ENCODE measurements at regions not wholly inside any gene's neighbourhood (a gene's known extent, or its start where the extent isn't known, plus 50 kb on each side); places are given as distances from the start of the nearest gene placed in this dataset.
"Not testable (repeated sequence)": the region's sequence is repeated elsewhere in the genome, so short reads cannot be mapped to it uniquely, and the experiment has no call there.

DNA sequence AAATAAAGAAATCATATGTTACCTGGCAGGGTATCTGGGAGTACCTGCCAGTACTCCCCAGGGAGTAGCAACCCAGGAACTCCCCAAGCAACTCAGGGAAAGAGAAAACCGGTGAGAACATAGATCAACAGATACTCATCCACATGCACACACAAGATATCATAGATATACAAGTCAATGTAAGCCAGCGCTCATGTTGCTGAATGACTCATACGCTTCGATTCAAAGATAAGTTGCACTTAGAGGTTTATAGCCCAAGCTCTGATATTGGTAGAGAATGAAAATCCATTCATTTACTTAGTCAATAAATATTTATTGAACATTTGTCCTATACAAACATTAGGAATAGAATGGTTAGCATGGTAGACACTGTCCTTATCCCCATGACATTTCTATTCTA lies 219.1 kb upstream of the TRPC7 start:
- Histone ChIP-seq H3K9me3 (no peaks in the 10 kb centered on the region), H3K4me3 (no peak overlapping the region), H3K27ac (no peak overlapping the region), H3K27me3 (no peaks in the 10 kb centered on the region), H3K36me3 (no peaks in the 10 kb centered on the region), H3K9ac (ENCODE audit: low read depth in 2 of 2, low read length in 2 of 2) (no peak overlapping the region), H3K4me1 (no peaks in the 10 kb centered on the region)
- TF ChIP-seq, protein P1, sequence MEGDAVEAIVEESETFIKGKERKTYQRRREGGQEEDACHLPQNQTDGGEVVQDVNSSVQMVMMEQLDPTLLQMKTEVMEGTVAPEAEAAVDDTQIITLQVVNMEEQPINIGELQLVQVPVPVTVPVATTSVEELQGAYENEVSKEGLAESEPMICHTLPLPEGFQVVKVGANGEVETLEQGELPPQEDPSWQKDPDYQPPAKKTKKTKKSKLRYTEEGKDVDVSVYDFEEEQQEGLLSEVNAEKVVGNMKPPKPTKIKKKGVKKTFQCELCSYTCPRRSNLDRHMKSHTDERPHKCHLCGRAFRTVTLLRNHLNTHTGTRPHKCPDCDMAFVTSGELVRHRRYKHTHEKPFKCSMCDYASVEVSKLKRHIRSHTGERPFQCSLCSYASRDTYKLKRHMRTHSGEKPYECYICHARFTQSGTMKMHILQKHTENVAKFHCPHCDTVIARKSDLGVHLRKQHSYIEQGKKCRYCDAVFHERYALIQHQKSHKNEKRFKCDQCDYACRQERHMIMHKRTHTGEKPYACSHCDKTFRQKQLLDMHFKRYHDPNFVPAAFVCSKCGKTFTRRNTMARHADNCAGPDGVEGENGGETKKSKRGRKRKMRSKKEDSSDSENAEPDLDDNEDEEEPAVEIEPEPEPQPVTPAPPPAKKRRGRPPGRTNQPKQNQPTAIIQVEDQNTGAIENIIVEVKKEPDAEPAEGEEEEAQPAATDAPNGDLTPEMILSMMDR (IDR thresholded peaks at IDR 0.05), result no peak
- intact Hi-C loops (cut with DNase I), result no loop called here
- no peak for DNase-seq

DNA sequence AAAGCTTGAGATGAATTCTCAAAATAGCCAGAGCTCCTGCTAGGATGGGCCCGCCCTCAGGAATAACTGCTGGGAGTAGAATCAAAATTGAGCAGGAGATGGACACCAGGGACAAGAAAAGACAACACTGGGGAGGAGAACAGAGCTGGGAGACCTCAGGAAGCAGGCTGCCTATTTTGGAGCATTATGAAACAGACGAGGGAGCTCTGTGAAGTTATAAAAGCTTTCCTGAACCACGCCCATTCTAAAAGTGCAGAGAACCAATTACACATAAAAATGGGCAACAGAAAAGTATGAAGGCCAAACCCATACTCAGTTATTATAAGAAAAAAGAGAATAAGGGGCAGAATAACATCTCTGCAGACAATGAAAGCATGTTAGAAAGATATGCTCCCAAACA lies 213.9 kb upstream of the TRPC7 start:
- Histone ChIP-seq H3K9ac (ENCODE audit: low read depth in 2 of 2, low read length in 2 of 2) (no peak overlapping the region), H3K9me3 (no peaks in the 10 kb centered on the region), H3K36me3 (no peaks in the 10 kb centered on the region), H3K4me3 (no peak overlapping the region), H3K27me3 (no peaks in the 10 kb centered on the region), H3K27ac (no peak overlapping the region), H3K4me1 (no peaks in the 10 kb centered on the region)
- DNase-seq, result no peak
- intact Hi-C loops (cut with DNase I), result no loop called here
- TF ChIP-seq, protein P1 (IDR thresholded peaks at IDR 0.05), result no peak

DNA sequence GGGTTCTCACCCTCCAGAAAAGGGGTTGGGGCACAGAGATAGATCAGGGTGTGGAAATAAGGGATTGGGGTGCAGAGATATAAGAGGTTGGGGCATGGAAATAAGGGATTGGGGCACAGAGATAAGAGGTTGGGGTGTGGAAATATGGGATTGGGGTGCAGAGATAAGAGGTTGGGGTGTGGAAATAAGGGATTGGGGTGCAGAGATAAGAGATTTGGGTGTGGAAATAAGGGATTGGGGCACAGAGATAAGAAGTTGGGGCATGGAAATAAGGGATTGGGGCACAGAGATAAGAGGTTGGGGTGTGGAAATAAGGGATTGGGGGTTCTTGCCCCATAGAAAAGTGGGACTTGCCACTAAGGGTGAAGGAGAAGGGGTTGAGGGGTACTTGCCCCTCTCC lies 204.5 kb upstream of the TRPC7 start:
- H3K36me3 ChIP-seq; H3K27ac ChIP-seq; H3K9me3 ChIP-seq; H3K4me3 ChIP-seq; DNase-seq; H3K4me1 ChIP-seq; intact Hi-C loops (cut with DNase I); H3K27me3 ChIP-seq; H3K9ac ChIP-seq (ENCODE audit: low read depth in 2 of 2, low read length in 2 of 2): not testable (repeated sequence)

DNA sequence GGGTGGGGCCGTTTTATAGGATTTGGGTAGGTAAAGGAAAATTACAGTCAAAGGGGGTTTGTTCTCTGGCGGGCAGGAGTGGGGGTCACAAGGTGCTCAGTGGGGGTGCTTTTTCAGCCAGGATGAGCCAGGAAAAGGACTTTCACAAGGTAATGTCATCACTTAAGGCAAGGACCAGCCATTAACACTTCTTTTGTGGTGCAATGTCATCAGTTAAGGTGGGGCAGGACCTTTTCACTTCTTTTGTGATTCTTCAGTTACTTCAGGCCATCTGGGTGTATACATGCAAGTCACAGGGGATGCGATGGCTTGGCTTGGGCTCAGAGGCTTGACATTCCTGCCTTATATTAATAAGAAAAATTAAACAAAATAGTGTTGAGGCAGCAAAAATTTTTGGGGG lies 200.1 kb upstream of the TRPC7 start:
- DNase-seq; H3K4me1 ChIP-seq; H3K4me3 ChIP-seq; H3K36me3 ChIP-seq; H3K27ac ChIP-seq; H3K9ac ChIP-seq (ENCODE audit: low read depth in 2 of 2, low read length in 2 of 2); H3K27me3 ChIP-seq; H3K9me3 ChIP-seq; intact Hi-C loops (cut with DNase I): not testable (repeated sequence)

DNA sequence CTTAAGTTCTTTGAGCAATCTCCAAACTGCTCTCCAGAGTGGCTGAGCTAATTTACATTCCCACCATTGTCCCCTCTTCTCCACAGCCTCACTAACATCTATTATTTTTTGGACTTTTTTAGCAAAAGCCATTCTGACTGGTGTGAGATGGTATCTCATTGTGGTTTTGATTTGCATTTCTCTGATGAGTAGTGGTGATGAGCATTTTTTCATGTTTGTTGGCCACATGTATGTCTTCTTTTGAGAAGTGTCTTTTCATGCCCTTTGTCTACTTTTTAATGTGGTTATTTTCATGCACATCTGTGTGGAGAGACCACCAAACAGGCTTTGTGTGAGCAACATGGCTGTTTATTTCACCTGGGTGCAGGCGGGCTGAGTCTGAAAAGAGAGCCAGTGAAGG lies 199.7 kb upstream of the TRPC7 start:
- H3K27me3 ChIP-seq; H3K4me1 ChIP-seq; H3K9ac ChIP-seq (ENCODE audit: low read depth in 2 of 2, low read length in 2 of 2); H3K36me3 ChIP-seq; DNase-seq; intact Hi-C loops (cut with DNase I); H3K9me3 ChIP-seq; H3K27ac ChIP-seq; H3K4me3 ChIP-seq: not testable (repeated sequence)

DNA sequence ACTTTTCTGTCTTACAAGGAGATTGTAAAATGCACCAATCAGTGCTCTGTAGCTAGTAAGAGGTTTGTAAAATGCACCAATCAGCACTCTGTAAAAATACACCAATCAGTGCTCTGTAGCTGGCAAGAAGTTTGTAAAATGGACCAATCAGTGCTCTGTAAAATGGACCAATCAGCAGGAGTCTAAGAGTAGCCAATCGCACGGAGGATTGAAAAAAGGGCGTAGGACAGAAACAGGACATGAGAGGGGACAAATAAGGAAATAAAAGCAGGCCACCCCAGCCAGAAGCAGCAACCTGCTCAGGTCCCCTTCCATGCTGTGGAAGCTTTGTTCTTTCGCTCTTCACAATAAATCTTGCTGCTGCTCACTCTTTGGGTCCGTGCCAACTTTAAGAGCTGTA lies 199.1 kb upstream of the TRPC7 start:
- H3K9me3 ChIP-seq; intact Hi-C loops (cut with DNase I); H3K27ac ChIP-seq; H3K4me3 ChIP-seq; H3K9ac ChIP-seq (ENCODE audit: low read depth in 2 of 2, low read length in 2 of 2); DNase-seq; H3K27me3 ChIP-seq; H3K4me1 ChIP-seq; H3K36me3 ChIP-seq: not testable (repeated sequence)

DNA sequence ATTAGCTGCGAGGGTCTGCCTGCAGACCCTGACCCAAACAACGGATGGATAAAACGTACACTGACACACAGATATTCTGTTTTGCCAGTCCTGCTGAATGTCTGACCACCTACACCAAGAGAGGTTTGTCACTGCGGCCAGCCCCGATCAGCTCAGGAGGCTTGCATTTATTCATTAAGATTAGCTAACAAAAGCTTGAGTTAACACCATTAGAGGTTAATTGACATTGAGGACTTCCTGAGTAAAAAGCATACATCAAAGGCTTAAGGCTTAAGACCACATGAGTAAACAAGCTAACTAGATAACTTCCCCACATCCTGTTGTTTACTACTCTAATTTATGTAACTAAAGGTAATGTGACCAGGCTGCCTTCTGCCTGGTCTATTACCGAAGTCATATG lies 198.1 kb upstream of the TRPC7 start:
- Histone ChIP-seq H3K9me3 (no peaks in the 10 kb centered on the region), H3K9ac (ENCODE audit: low read depth in 2 of 2, low read length in 2 of 2) (no peak overlapping the region), H3K4me1 (no peaks in the 10 kb centered on the region), H3K27ac (no peak overlapping the region), H3K4me3 (no peak overlapping the region), H3K27me3 (no peaks in the 10 kb centered on the region), H3K36me3 (no peaks in the 10 kb centered on the region)
- TF ChIP-seq, protein P1 (IDR thresholded peaks at IDR 0.05), result no peak
- DNase-seq, result no peak
- intact Hi-C loops (cut with DNase I), result no loop called here

DNA sequence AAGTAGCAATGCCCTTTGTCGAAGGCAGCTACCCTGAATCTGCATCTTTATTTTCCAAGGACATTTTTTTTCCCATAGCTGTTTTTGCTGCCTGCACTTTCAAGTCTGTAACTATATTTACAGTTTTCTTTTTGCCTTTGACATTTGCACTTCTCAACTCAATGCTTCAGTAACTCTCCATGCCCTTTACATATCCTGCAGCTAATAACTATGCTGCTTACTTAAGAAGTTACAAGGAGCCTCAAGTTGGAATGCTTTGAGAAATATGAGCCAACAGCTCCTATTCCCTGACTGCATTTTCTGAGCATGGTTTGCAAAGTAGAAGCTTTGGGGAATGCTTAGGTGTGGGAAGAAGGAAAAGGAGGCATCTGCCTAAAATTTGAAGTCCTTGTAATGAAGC lies 194.8 kb upstream of the TRPC7 start:
- H3K27ac ChIP-seq, result no peak overlapping the region
- H3K9ac ChIP-seq (ENCODE audit: low read depth in 2 of 2, low read length in 2 of 2), result no peak overlapping the region
- H3K27me3 ChIP-seq, result no peaks in the 10 kb centered on the region
- no peaks in the 10 kb centered on the region for H3K9me3 ChIP-seq
- H3K4me1 ChIP-seq, result no peaks in the 10 kb centered on the region
- H3K4me3 ChIP-seq, result no peak overlapping the region
- no peak for DNase-seq
- intact Hi-C loops (cut with DNase I), result no loop called here
- H3K36me3 ChIP-seq, result no peaks in the 10 kb centered on the region
- TF ChIP-seq, protein P1 (IDR thresholded peaks at IDR 0.05), result no peak

Measured in colonic mucosa (tissue), 4 donors.